ENCODE measurements at regions not wholly inside any gene's neighbourhood (a gene's known extent, or its start where the extent isn't known, plus 50 kb on each side); places are given as distances from the start of the nearest gene placed in this dataset.

DNA sequence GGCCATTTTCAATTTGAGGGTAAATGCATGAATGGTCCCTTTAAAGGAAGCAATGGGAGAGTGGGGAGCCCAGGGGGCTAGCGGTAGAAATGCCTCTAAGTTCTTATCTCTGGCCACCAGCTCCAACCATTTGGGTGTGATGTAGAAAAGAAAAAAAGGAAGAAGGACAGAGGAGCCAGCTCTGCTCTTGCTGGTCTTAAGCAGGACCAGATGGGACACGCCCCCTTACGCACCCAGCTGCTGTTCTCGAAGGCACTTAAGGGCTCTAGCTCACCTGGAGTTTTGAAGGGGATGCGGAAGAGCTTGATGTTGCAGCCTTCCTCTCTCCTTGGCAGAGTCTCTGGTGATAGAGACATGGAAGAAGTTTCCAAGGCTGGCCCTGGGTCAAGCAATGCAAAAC is 59.5 kb upstream of the RNF144B start:
- no peak for TF ChIP-seq CTCF (IDR thresholded peaks at IDR 0.05; ENCODE audit: unreplicated experiment)
- Mint-ChIP-seq H3K9me3 (no peaks in the 10 kb centered on the region), H3K27me3 (ENCODE audit: low read depth) (no peaks in the 10 kb centered on the region), H3K4me3 (no peak overlapping the region), H3K4me1 (peaks cover 20% of the 10 kb centered on the region), H3K27ac (no peak overlapping the region), H3K36me3 (no peaks in the 10 kb centered on the region)
- no peak for DNase-seq (ENCODE audit: low spot score in 2 of 2, unreplicated experiment in 2 of 2)

- DNase-seq (ENCODE audit: low spot score in 2 of 2, unreplicated experiment in 2 of 2) = no peak
- H3K9me3 Mint-ChIP-seq = no peaks in the 10 kb centered on the region
- H3K36me3 Mint-ChIP-seq = no peaks in the 10 kb centered on the region
- no peaks in the 10 kb centered on the region for H3K27me3 Mint-ChIP-seq (ENCODE audit: low read depth)
- TF ChIP-seq CTCF (IDR thresholded peaks at IDR 0.05; ENCODE audit: unreplicated experiment) = no peak
- no peak overlapping the region for H3K4me3 Mint-ChIP-seq
- no peak overlapping the region for H3K27ac Mint-ChIP-seq
- peaks cover 20% of the 10 kb centered on the region for H3K4me1 Mint-ChIP-seq
Measured at GRCh38 chr6:18326980-18327379, 60.2 kb upstream of the RNF144B start.

DNA sequence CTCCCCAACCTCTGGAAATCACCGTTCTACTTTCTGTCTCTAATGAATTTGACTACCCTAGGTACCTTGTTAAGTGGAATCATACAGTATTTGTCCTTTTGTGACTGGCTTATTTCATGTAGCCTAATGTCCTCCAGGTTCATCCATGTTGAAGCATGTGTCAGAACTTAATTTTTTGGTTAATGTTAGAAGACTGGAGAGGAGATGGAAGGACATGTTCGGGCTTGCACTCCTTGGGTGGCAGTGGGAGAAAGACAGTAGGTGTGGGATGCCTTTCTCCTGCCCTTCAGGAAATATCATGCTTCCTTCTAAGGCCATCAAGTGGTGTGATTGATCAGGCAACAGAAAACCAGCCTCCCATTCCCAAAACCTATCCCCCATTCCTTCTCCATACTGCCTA is 61.1 kb upstream of the RNF144B start:
- H3K36me3 Mint-ChIP-seq = no peaks in the 10 kb centered on the region
- no peaks in the 10 kb centered on the region for H3K27me3 Mint-ChIP-seq (ENCODE audit: low read depth)
- TF ChIP-seq CTCF (IDR thresholded peaks at IDR 0.05; ENCODE audit: unreplicated experiment) = no peak
- no peak for DNase-seq (ENCODE audit: low spot score in 2 of 2, unreplicated experiment in 2 of 2)
- H3K4me1 Mint-ChIP-seq = peaks cover 20% of the 10 kb centered on the region
- H3K27ac Mint-ChIP-seq = no peak overlapping the region
- H3K9me3 Mint-ChIP-seq = no peaks in the 10 kb centered on the region
- no peak overlapping the region for H3K4me3 Mint-ChIP-seq

GRCh38 chr6:18324706-18325042 is 60.3 kb upstream of the DEK start:
- no peak for TF ChIP-seq CTCF (IDR thresholded peaks at IDR 0.05; ENCODE audit: unreplicated experiment)
- DNase-seq (ENCODE audit: low spot score in 2 of 2, unreplicated experiment in 2 of 2) = no peak
- Mint-ChIP-seq H3K27me3 (ENCODE audit: low read depth) (no peaks in the 10 kb centered on the region), H3K36me3 (no peaks in the 10 kb centered on the region), H3K4me1 (peaks cover 20% of the 10 kb centered on the region), H3K9me3 (no peaks in the 10 kb centered on the region), H3K4me3 (no peak overlapping the region), H3K27ac (no peak overlapping the region)

DNA sequence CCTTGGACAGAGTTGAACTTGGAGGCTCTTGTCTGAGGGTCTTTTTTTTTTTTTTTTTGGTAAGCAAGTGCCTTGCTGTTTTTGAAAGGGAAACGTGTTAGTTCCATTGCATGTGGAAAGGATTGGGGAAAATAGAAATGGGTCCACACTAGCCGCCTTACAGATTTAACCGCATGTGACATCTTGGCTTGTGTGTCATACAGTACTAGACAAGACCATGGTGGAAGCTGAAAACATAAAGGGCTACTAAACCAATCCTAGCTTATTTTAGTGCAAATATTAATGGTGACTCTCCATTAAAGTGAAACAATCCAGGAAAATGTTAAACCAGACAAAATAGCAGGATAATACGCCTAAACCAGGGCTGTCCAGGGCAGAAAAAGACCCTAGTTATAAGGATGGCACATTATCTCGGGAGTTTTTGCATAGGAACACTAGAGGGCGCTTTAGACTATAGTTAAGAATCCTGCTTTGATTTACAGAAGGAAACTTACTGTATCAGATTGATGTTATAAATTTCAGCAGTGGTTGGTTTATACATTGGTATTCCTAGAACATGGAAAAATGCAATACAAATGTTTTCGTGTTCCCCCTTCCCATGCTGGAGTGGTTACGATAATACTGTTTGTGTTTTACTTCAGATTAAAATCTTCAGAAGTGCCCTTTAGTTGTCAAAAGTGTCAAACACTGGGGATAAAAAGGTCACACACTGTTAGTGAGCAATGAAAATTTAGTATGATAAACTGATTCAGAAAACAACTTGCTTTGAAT is 59.8 kb upstream of the DEK start:
- no peaks in the 10 kb centered on the region for H3K27me3 Mint-ChIP-seq (ENCODE audit: low read depth)
- no peak overlapping the region for H3K4me3 Mint-ChIP-seq
- TF ChIP-seq CTCF (IDR thresholded peaks at IDR 0.05; ENCODE audit: unreplicated experiment) = peak; percentile 66
- no peak overlapping the region for H3K27ac Mint-ChIP-seq
- H3K36me3 Mint-ChIP-seq = no peaks in the 10 kb centered on the region
- DNase-seq (ENCODE audit: low spot score in 2 of 2, unreplicated experiment in 2 of 2) = no peak
- H3K9me3 Mint-ChIP-seq = no peaks in the 10 kb centered on the region
- H3K4me1 Mint-ChIP-seq = peaks cover 20% of the 10 kb centered on the region

DNA sequence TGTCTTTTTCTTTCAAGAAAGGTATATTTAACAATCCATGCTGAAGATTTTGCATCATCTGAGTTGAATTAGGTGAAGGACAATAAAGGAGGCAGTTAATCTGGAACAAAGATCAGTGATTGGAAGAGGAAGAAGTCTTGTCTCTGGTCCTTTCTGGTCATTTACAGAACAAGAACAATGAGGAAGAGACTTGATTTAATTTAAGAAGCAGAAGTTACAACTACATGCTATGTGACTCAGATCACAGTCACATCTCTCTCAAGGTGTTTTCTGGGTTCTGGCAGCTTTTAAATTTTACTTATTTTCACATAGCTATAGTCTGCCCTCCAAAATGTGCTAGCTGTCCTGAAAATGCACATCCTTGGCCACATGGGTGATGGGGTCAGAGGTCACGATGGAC is 53.5 kb upstream of the DEK start:
- H3K36me3 Mint-ChIP-seq = no peaks in the 10 kb centered on the region
- H3K4me1 Mint-ChIP-seq = no peaks in the 10 kb centered on the region
- no peak overlapping the region for H3K27ac Mint-ChIP-seq
- TF ChIP-seq CTCF (IDR thresholded peaks at IDR 0.05; ENCODE audit: unreplicated experiment) = no peak
- H3K4me3 Mint-ChIP-seq = no peak overlapping the region
- H3K27me3 Mint-ChIP-seq (ENCODE audit: low read depth) = no peaks in the 10 kb centered on the region
- no peak for DNase-seq (ENCODE audit: low spot score in 2 of 2, unreplicated experiment in 2 of 2)
- H3K9me3 Mint-ChIP-seq = no peaks in the 10 kb centered on the region
